GM23338 (cell line): ENCODE measurements at regions not wholly inside any gene's neighbourhood (a gene's known extent, or its start where the extent isn't known, plus 50 kb on each side); places are given as distances from the start of the nearest gene placed in this dataset.

ENCODE experiments used
- ATAC-seq: fragments of 200-7000 bp; cut with Tn5 transposase; 3 replicates; pipeline ENCODE4 v1.9.1; 2020
- DNase-seq: peaks from one replicate; pipeline ENCODE4 v3.0.0-alpha.2; 2015; ENCODE audit warnings: low spot score
- H2AFZ ChIP-seq: fragments of 200-600 bp; sonication (generic); 2 replicates; pipeline ENCODE4 v1.8.0; 2016; ENCODE audit warnings: antibody characterized with exemption, mild to moderate bottlenecking, moderate library complexity
- H3F3A ChIP-seq: fragments of 200-600 bp; sonication (generic); replicated peaks from 2 replicates; pipeline ENCODE4 v1.8.0; 2017; ENCODE audit warnings: antibody characterized with exemption, mixed run types, low read depth
- H3K27ac ChIP-seq: fragments of 200-600 bp; sonication (generic); 2 replicates; pipeline ENCODE4 v1.6.1; 2016; ENCODE audit warnings: low read depth
- H3K27me3 ChIP-seq: fragments of 200-600 bp; sonication (generic); 2 replicates; pipeline ENCODE4 v1.8.0; 2016; ENCODE audit warnings: mild to moderate bottlenecking, mixed run types, moderate library complexity; ENCODE audit not compliant: insufficient read depth
- H3K36me3 ChIP-seq: fragments of 200-600 bp; sonication (generic); 2 replicates; pipeline ENCODE4 v1.8.0; 2016; ENCODE audit warnings: mild to moderate bottlenecking; ENCODE audit not compliant: insufficient read depth
- H3K4me1 ChIP-seq: fragments of 200-600 bp; sonication (generic); 2 replicates; pipeline ENCODE4 v1.8.0; 2016; ENCODE audit warnings: mild to moderate bottlenecking, moderate library complexity; ENCODE audit not compliant: insufficient read depth
- H3K4me2 ChIP-seq: fragments of 200-600 bp; sonication (generic); 2 replicates; pipeline ENCODE4 v1.7.1; 2017; ENCODE audit warnings: mixed run types
- H3K4me3 ChIP-seq: fragments of 200-600 bp; sonication (generic); 2 replicates; pipeline ENCODE4 v1.6.1; 2016; ENCODE audit warnings: mixed run types
- H3K79me2 ChIP-seq: fragments of 200-600 bp; sonication (generic); replicated peaks from 2 replicates; pipeline ENCODE4 v1.8.0; 2017; ENCODE audit warnings: mild to moderate bottlenecking; ENCODE audit not compliant: insufficient read depth
- H3K9me2 ChIP-seq: fragments of 200-600 bp; sonication (generic); 2 replicates; pipeline ENCODE4 v1.8.0; 2017; ENCODE audit not compliant: insufficient read depth
- H4K20me1 ChIP-seq: fragments of 200-600 bp; sonication (generic); replicated peaks from 2 replicates; pipeline ENCODE4 v1.8.0; 2017; ENCODE audit warnings: mild to moderate bottlenecking; ENCODE audit not compliant: insufficient read depth
- H3K27ac Mint-ChIP-seq: 2 replicates; pipeline ENCODE4 v1.8.0; 2020; ENCODE audit warnings: inconsistent platforms, mild to moderate bottlenecking, moderate library complexity, mixed read lengths
- H3K27me3 Mint-ChIP-seq: 3 replicates; pipeline ENCODE4 v1.8.0; 2022; ENCODE audit warnings: low read depth, mild to moderate bottlenecking, moderate library complexity, mixed read lengths, inconsistent platforms; ENCODE audit not compliant: insufficient read depth, poor library complexity
- H3K36me3 Mint-ChIP-seq: 3 replicates; pipeline ENCODE4 v1.8.0; 2021; ENCODE audit warnings: low read depth, mild to moderate bottlenecking, inconsistent platforms, moderate library complexity, mixed read lengths
- H3K4me1 Mint-ChIP-seq: 3 replicates; pipeline ENCODE4 v1.8.0; 2020; ENCODE audit warnings: mild to moderate bottlenecking, inconsistent platforms, mixed read lengths
- H3K4me3 Mint-ChIP-seq: 3 replicates; pipeline ENCODE4 v1.8.0; 2021; ENCODE audit warnings: moderate library complexity, mild to moderate bottlenecking, inconsistent platforms, mixed read lengths
- H3K9me3 Mint-ChIP-seq: 3 replicates; pipeline ENCODE4 v1.8.0; 2020; ENCODE audit warnings: moderate library complexity, mild to moderate bottlenecking, inconsistent platforms, mixed read lengths
- CREB1 ChIP-seq: fragments of 250-450 bp; sonication (Bioruptor Pico); IDR thresholded peaks from 2 replicates; pipeline ENCODE4 v1.5.0; 2020; ENCODE audit warnings: low read depth, mild to moderate bottlenecking, moderate library complexity
- CTCF ChIP-seq, 2 experiments: fragments of 200-600 bp in 1 of 2; sonication (generic) in 1 of 2; conservative IDR thresholded peaks; 2 replicates each; pipeline versions ENCODE4 v1.5.1 to v1.6.1; 2016 to 2017; ENCODE audit warnings: antibody characterized with exemption in 2 of 2, low read depth in 2 of 2, mild to moderate bottlenecking in 2 of 2, moderate library complexity in 1 of 2
- ETS1 ChIP-seq: IDR thresholded peaks from 2 replicates; pipeline ENCODE4 v1.6.1; 2016; ENCODE audit warnings: antibody characterized with exemption
- EZH2 ChIP-seq: fragments of 200-600 bp; sonication (generic); IDR thresholded peaks from one replicate; pipeline ENCODE4 v1.8.0; 2017; ENCODE audit warnings: antibody characterized with exemption, mild to moderate bottlenecking, low read depth; ENCODE audit not compliant: unreplicated experiment
- EZH2phosphoT487 ChIP-seq: fragments of 200-600 bp; sonication (generic); IDR thresholded peaks from one replicate; pipeline ENCODE4 v1.8.1; 2018; ENCODE audit warnings: antibody characterized with exemption; ENCODE audit not compliant: unreplicated experiment
- JUNB ChIP-seq: IDR thresholded peaks from one replicate; pipeline ENCODE4 v1.6.1; 2016; ENCODE audit warnings: antibody characterized with exemption; ENCODE audit not compliant: unreplicated experiment
- NANOG ChIP-seq: IDR thresholded peaks from 2 replicates; pipeline ENCODE4 v1.6.1; 2016; ENCODE audit warnings: antibody characterized with exemption, borderline replicate concordance
- POLR2AphosphoS5 ChIP-seq: IDR thresholded peaks from 2 replicates; pipeline ENCODE4 v1.6.1; 2016; ENCODE audit warnings: antibody characterized with exemption, low read depth
- STAT1 ChIP-seq: IDR thresholded peaks from one replicate; pipeline ENCODE4 v1.6.1; 2016; ENCODE audit warnings: antibody characterized with exemption; ENCODE audit not compliant: unreplicated experiment
- ZNF114 ChIP-seq: fragments of 250-450 bp; sonication (Bioruptor Pico); IDR thresholded peaks from 2 replicates; pipeline ENCODE4 v1.5.0; 2020; ENCODE audit warnings: mild to moderate bottlenecking, moderate library complexity
- ZNF331 ChIP-seq: fragments of 250-450 bp; sonication (Bioruptor Pico); IDR thresholded peaks from 2 replicates; pipeline ENCODE4 v1.5.0; 2020; ENCODE audit warnings: low read depth, mild to moderate bottlenecking, moderate library complexity
- TF ChIP-seq, protein P1 (sequence below): fragments of 250-450 bp; sonication (Bioruptor Pico); IDR thresholded peaks from 2 replicates; pipeline ENCODE4 v1.5.0; 2020; ENCODE audit warnings: mild to moderate bottlenecking, moderate library complexity
- TF ChIP-seq, protein P2 (sequence below): IDR thresholded peaks from one replicate; pipeline ENCODE4 v1.6.1; 2018; ENCODE audit warnings: antibody characterized with exemption; ENCODE audit not compliant: unreplicated experiment

DNA sequence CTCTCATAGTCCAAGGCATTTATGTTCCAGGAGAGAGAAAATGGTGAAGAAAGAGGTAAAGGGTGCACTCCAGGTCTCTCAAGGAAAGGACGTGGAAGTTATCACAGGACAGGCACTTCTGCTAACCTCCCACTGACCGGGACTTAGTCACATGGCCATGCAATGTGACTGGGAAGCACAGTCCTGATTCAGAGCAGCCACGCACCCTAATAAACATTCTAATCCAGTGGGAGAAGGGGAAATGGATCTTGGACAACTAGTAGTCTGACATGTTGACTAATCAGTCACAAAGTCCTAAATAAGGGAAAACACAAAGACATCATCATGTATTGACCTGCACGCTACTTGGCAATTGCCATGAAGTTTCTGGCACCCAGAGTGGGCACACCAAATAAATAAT is 417.5 kb upstream of the ZMIZ1 start:
- H3K4me3 Mint-ChIP-seq, result no peak overlapping the region
- Histone ChIP-seq H3K4me1 (no peaks in the 10 kb centered on the region), H3K27ac (no peak overlapping the region), H4K20me1 (no peaks in the 10 kb centered on the region), H3K27me3 (no peaks in the 10 kb centered on the region), H3K4me2 (no peak overlapping the region), H3K36me3 (no peaks in the 10 kb centered on the region), H3F3A (no peaks in the 10 kb centered on the region), H3K9me2 (peaks cover 6% of the 10 kb centered on the region; the same call in 1 of the 2 replicates), H2AFZ (no peak overlapping the region), H3K4me3 (no peak overlapping the region), H3K79me2 (no peaks in the 10 kb centered on the region)
- DNase-seq (no peak), ATAC-seq (no peak)
- H3K27me3 Mint-ChIP-seq, result no peaks in the 10 kb centered on the region
- no peak overlapping the region for H3K27ac Mint-ChIP-seq
- H3K4me1 Mint-ChIP-seq, result no peaks in the 10 kb centered on the region; the same call in 1 of the 3 replicates
- no peaks in the 10 kb centered on the region; the same call in 2 of the 3 replicates for H3K9me3 Mint-ChIP-seq
- no peaks in the 10 kb centered on the region for H3K36me3 Mint-ChIP-seq
- TF ChIP-seq ETS1 (no peak), EZH2 (no peak), ZNF331 (no peak), CTCF (conservative IDR thresholded peaks at IDR 0.05; ENCODE audit: low read depth in 2 of 2) (no peak), POLR2AphosphoS5 (no peak), ZNF114 (no peak), EZH2phosphoT487 (no peak), JUNB (no peak), NANOG (no peak), CREB1 (CRISPR knock-in tag) (no peak), STAT1 (no peak)
- TF ChIP-seq, protein P1, sequence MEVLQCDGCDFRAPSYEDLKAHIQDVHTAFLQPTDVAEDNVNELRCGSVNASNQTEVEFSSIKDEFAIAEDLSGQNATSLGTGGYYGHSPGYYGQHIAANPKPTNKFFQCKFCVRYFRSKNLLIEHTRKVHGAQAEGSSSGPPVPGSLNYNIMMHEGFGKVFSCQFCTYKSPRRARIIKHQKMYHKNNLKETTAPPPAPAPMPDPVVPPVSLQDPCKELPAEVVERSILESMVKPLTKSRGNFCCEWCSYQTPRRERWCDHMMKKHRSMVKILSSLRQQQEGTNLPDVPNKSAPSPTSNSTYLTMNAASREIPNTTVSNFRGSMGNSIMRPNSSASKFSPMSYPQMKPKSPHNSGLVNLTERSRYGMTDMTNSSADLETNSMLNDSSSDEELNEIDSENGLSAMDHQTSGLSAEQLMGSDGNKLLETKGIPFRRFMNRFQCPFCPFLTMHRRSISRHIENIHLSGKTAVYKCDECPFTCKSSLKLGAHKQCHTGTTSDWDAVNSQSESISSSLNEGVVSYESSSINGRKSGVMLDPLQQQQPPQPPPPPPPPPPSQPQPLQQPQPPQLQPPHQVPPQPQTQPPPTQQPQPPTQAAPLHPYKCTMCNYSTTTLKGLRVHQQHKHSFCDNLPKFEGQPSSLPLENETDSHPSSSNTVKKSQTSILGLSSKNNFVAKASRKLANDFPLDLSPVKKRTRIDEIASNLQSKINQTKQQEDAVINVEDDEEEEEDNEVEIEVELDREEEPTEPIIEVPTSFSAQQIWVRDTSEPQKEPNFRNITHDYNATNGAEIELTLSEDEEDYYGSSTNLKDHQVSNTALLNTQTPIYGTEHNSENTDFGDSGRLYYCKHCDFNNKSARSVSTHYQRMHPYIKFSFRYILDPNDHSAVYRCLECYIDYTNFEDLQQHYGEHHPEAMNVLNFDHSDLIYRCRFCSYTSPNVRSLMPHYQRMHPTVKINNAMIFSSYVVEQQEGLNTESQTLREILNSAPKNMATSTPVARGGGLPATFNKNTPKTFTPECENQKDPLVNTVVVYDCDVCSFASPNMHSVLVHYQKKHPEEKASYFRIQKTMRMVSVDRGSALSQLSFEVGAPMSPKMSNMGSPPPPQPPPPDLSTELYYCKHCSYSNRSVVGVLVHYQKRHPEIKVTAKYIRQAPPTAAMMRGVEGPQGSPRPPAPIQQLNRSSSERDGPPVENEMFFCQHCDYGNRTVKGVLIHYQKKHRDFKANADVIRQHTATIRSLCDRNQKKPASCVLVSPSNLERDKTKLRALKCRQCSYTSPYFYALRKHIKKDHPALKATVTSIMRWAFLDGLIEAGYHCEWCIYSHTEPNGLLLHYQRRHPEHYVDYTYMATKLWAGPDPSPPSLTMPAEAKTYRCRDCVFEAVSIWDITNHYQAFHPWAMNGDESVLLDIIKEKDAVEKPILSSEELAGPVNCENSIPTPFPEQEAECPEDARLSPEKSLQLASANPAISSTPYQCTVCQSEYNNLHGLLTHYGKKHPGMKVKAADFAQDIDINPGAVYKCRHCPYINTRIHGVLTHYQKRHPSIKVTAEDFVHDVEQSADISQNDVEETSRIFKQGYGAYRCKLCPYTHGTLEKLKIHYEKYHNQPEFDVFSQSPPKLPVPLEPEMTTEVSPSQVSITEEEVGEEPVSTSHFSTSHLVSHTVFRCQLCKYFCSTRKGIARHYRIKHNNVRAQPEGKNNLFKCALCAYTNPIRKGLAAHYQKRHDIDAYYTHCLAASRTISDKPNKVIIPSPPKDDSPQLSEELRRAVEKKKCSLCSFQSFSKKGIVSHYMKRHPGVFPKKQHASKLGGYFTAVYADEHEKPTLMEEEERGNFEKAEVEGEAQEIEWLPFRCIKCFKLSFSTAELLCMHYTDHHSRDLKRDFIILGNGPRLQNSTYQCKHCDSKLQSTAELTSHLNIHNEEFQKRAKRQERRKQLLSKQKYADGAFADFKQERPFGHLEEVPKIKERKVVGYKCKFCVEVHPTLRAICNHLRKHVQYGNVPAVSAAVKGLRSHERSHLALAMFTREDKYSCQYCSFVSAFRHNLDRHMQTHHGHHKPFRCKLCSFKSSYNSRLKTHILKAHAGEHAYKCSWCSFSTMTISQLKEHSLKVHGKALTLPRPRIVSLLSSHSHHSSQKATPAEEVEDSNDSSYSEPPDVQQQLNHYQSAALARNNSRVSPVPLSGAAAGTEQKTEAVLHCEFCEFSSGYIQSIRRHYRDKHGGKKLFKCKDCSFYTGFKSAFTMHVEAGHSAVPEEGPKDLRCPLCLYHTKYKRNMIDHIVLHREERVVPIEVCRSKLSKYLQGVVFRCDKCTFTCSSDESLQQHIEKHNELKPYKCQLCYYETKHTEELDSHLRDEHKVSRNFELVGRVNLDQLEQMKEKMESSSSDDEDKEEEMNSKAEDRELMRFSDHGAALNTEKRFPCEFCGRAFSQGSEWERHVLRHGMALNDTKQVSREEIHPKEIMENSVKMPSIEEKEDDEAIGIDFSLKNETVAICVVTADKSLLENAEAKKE, result no peak
- TF ChIP-seq, protein P2, sequence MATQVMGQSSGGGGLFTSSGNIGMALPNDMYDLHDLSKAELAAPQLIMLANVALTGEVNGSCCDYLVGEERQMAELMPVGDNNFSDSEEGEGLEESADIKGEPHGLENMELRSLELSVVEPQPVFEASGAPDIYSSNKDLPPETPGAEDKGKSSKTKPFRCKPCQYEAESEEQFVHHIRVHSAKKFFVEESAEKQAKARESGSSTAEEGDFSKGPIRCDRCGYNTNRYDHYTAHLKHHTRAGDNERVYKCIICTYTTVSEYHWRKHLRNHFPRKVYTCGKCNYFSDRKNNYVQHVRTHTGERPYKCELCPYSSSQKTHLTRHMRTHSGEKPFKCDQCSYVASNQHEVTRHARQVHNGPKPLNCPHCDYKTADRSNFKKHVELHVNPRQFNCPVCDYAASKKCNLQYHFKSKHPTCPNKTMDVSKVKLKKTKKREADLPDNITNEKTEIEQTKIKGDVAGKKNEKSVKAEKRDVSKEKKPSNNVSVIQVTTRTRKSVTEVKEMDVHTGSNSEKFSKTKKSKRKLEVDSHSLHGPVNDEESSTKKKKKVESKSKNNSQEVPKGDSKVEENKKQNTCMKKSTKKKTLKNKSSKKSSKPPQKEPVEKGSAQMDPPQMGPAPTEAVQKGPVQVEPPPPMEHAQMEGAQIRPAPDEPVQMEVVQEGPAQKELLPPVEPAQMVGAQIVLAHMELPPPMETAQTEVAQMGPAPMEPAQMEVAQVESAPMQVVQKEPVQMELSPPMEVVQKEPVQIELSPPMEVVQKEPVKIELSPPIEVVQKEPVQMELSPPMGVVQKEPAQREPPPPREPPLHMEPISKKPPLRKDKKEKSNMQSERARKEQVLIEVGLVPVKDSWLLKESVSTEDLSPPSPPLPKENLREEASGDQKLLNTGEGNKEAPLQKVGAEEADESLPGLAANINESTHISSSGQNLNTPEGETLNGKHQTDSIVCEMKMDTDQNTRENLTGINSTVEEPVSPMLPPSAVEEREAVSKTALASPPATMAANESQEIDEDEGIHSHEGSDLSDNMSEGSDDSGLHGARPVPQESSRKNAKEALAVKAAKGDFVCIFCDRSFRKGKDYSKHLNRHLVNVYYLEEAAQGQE, result no peak
